H1 (cell line): ENCODE measurements at regions not wholly inside any gene's neighbourhood (a gene's known extent, or its start where the extent isn't known, plus 50 kb on each side); places are given as distances from the start of the nearest gene placed in this dataset.

Source experiments
- CTCF ChIA-PET: fragments of 300-600 bp; sonication (Branson Sonifier 250); formaldehyde crosslinking; loops from one replicate; lab custom pipeline; 2021; ENCODE audit not compliant: partially characterized antibody; lab: Charles Lee
- POLR2A ChIA-PET: fragments of 300-600 bp; sonication (Branson Sonifier 250); formaldehyde crosslinking; loops from one replicate; lab custom pipeline; 2021; ENCODE audit warnings: inconsistent platforms; ENCODE audit not compliant: partially characterized antibody; lab: Charles Lee
- DNase-seq, 2 experiments: peaks; one replicate each; pipeline versions ENCODE4 v3.0.0 to v3.0.0-alpha.2; 2010 to 2022; ENCODE audit warnings: low spot score in 2 of 2, low read depth in 1 of 2, mixed read lengths in 1 of 2
- FAIRE-seq: peaks from 2 replicates; lab custom pipeline; 2011; peaks lifted over from hg19 to GRCh38; lab: Jason Lieb, UNC
- H2AFZ ChIP-seq: 2 replicates; pipeline ENCODE4 v1.8.1; 2012; ENCODE audit warnings: low read length, inconsistent platforms
- H2AK5ac ChIP-seq: 2 replicates; pipeline ENCODE4 v1.6.1; 2013; ENCODE audit warnings: low read depth, low read length
- H2BK120ac ChIP-seq: replicated peaks from 2 replicates; pipeline ENCODE3; 2013; ENCODE audit warnings: low read depth, low read length, inconsistent platforms
- H2BK12ac ChIP-seq: 2 replicates; pipeline ENCODE4 v1.6.1; 2013; ENCODE audit warnings: low read depth, low read length
- H2BK15ac ChIP-seq: 2 replicates; pipeline ENCODE4 v1.6.1; 2013; ENCODE audit warnings: low read length
- H2BK20ac ChIP-seq: 2 replicates; pipeline ENCODE4 v1.6.1; 2013; ENCODE audit warnings: low read length
- H2BK5ac ChIP-seq: 2 replicates; pipeline ENCODE4 v1.6.1; 2013; ENCODE audit warnings: low read depth, low read length
- H3K14ac ChIP-seq: 2 replicates; pipeline ENCODE4 v1.6.1; 2013; ENCODE audit warnings: inconsistent platforms; ENCODE audit not compliant: insufficient read length
- H3K18ac ChIP-seq: 2 replicates; pipeline ENCODE4 v1.6.1; 2013; ENCODE audit warnings: low read length; ENCODE audit errors: extremely low read depth
- H3K23ac ChIP-seq: 2 replicates; pipeline ENCODE4 v1.6.1; 2013; ENCODE audit warnings: inconsistent platforms; ENCODE audit not compliant: insufficient read length
- H3K23me2 ChIP-seq: 2 replicates; pipeline ENCODE4 v1.6.1; 2013; ENCODE audit warnings: low read depth, low read length
- H3K27ac ChIP-seq: 2 replicates; pipeline ENCODE4 v1.6.1; 2011; ENCODE audit warnings: low read depth, low read length, inconsistent platforms
- H3K27me3 ChIP-seq, 4 experiments: replicated peaks in 1 of 4; 1 replicate in 1 of 4; 2 replicates in 3 of 4; pipeline versions ENCODE4 v1.6.1 to v1.8.1; 2011 to 2013; ENCODE audit warnings: low read length in 3 of 4, mild to moderate bottlenecking in 3 of 4, inconsistent platforms in 2 of 4, mixed read lengths in 2 of 4, moderate library complexity in 1 of 4; ENCODE audit not compliant: control insufficient read depth in 3 of 4, insufficient read depth in 3 of 4; ENCODE audit errors: extremely low read depth in 1 of 4
- H3K36me3 ChIP-seq, 4 experiments: 2 replicates each; pipeline versions ENCODE4 v1.6.1 to v1.8.1; 2011 to 2013; ENCODE audit warnings: mild to moderate bottlenecking in 4 of 4, low read length in 3 of 4, moderate library complexity in 2 of 4, control low read depth in 1 of 4, inconsistent platforms in 1 of 4; ENCODE audit not compliant: insufficient read depth in 4 of 4, control insufficient read depth in 2 of 4
- H3K4ac ChIP-seq: replicated peaks from 2 replicates; pipeline ENCODE3; 2013; ENCODE audit warnings: low read length, low read depth, mixed read lengths, inconsistent platforms; ENCODE audit not compliant: insufficient read length
- H3K4me1 ChIP-seq, 4 experiments: replicated peaks in 1 of 4; 1 replicate in 1 of 4; 2 replicates in 3 of 4; pipeline versions ENCODE4 v1.6.1 to v1.8.1; 2011 to 2013; ENCODE audit warnings: low read length in 3 of 4, inconsistent platforms in 2 of 4, mixed read lengths in 1 of 4; ENCODE audit not compliant: insufficient read depth in 4 of 4, control insufficient read depth in 3 of 4
- H3K4me2 ChIP-seq, 2 experiments: 2 replicates each; pipeline versions ENCODE4 v1.6.1 to v1.8.1; 2011 to 2013; ENCODE audit warnings: low read depth in 2 of 2, low read length in 2 of 2, control low read depth in 1 of 2, inconsistent platforms in 1 of 2, mild to moderate bottlenecking in 1 of 2; ENCODE audit not compliant: insufficient read depth in 1 of 2
- H3K4me3 ChIP-seq, 4 experiments: fragments of 200-600, 300-600 bp in 1 of 4; sonication (generic), shearing (Covaris generic), sonication (Bioruptor Twin) in 1 of 4; 2 replicates each; pipeline versions ENCODE4 v1.5.1 to v1.8.1; 2011 to 2016; ENCODE audit warnings: low read length in 4 of 4, low read depth in 3 of 4, control low read depth in 2 of 4, inconsistent platforms in 2 of 4, mild to moderate bottlenecking in 2 of 4, mixed read lengths in 1 of 4, moderate library complexity in 1 of 4; ENCODE audit not compliant: insufficient read depth in 2 of 4; ENCODE audit errors: extremely low read depth in 1 of 4
- H3K56ac ChIP-seq: replicated peaks from 2 replicates; pipeline ENCODE3; 2013; ENCODE audit warnings: low read depth, mild to moderate bottlenecking, mixed read lengths, low read length, inconsistent platforms; ENCODE audit not compliant: insufficient read length
- H3K79me1 ChIP-seq: 2 replicates; pipeline ENCODE4 v1.6.1; 2013; ENCODE audit warnings: low read depth, low read length, control low read depth
- H3K79me2 ChIP-seq, 2 experiments: 2 replicates each; pipeline versions ENCODE4 v1.6.1 to v1.8.1; 2012 to 2013; ENCODE audit warnings: low read length in 2 of 2, mild to moderate bottlenecking in 2 of 2, inconsistent platforms in 1 of 2; ENCODE audit not compliant: insufficient read depth in 2 of 2, control insufficient read depth in 1 of 2
- H3K9ac ChIP-seq, 4 experiments: replicated peaks in 1 of 4; 1 replicate in 1 of 4; 2 replicates in 3 of 4; pipeline versions ENCODE4 v1.6.1 to v1.8.1; 2011 to 2013; ENCODE audit warnings: low read depth in 3 of 4, low read length in 3 of 4, control low read depth in 2 of 4, mild to moderate bottlenecking in 2 of 4, moderate library complexity in 2 of 4, inconsistent platforms in 1 of 4; ENCODE audit errors: extremely low read depth in 1 of 4
- H3K9me3 ChIP-seq, 2 experiments: 2 replicates each; pipeline versions ENCODE4 v1.6.1 to v1.8.1; 2012 to 2013; ENCODE audit warnings: mild to moderate bottlenecking in 2 of 2, moderate library complexity in 2 of 2, control low read depth in 1 of 2, inconsistent platforms in 1 of 2, low read depth in 1 of 2, low read length in 1 of 2, mixed read lengths in 1 of 2; ENCODE audit not compliant: insufficient read depth in 2 of 2
- H4K20me1 ChIP-seq, 2 experiments: replicated peaks in 1 of 2; 2 replicates each; pipeline versions ENCODE3 to v1.8.1; 2011 to 2013; ENCODE audit warnings: inconsistent platforms in 2 of 2, low read length in 2 of 2, mild to moderate bottlenecking in 1 of 2; ENCODE audit not compliant: insufficient read depth in 2 of 2, control insufficient read depth in 1 of 2
- H4K5ac ChIP-seq: 2 replicates; pipeline ENCODE4 v1.6.1; 2013; ENCODE audit warnings: low read length, low read depth, mixed read lengths, inconsistent platforms; ENCODE audit not compliant: insufficient read length
- H4K8ac ChIP-seq: 2 replicates; pipeline ENCODE4 v1.8.0; 2013; ENCODE audit warnings: mild to moderate bottlenecking, moderate library complexity, low read length, inconsistent platforms; ENCODE audit not compliant: insufficient read depth; ENCODE audit errors: extremely low read depth
- H4K91ac ChIP-seq: replicated peaks from 2 replicates; pipeline ENCODE3; 2013; ENCODE audit warnings: low read length, mixed read lengths, inconsistent platforms; ENCODE audit not compliant: insufficient read length
- BACH1 ChIP-seq: IDR thresholded peaks from 2 replicates; pipeline ENCODE4 v1.6.1; 2012; ENCODE audit warnings: low read length, improper control_type of control experiment
- NANOG ChIP-seq: IDR thresholded peaks from 2 replicates; pipeline ENCODE4 v1.6.1; 2011; ENCODE audit warnings: low read length, low read depth, mild to moderate bottlenecking, inconsistent platforms; ENCODE audit not compliant: insufficient read depth, poor library complexity, severe bottlenecking
- PHF8 ChIP-seq: fragments of 200-600 bp; sonication (generic); conservative IDR thresholded peaks from 2 replicates; pipeline ENCODE4 v1.7.1; 2012; ENCODE audit warnings: low read depth, mild to moderate bottlenecking, inconsistent platforms, low read length, moderate library complexity
- WGBS, 2 experiments: shearing (Covaris generic) in 1 of 2; methylation state at CpG; one replicate each; pipeline versions ENCODE4 v1.1.6 to v1.1.7; 2013 to 2015; ENCODE audit warnings: low lambda C conversion rate in 2 of 2, mixed read lengths in 2 of 2, inconsistent platforms in 1 of 2, low coverage in 1 of 2, missing lambda C conversion rate in 1 of 2; ENCODE audit not compliant: insufficient replicate concordance in 2 of 2, insufficient coverage in 1 of 2, insufficient read length in 1 of 2; ENCODE audit errors: extremely low coverage in 1 of 2, missing lambda C conversion rate in 1 of 2; 5-methylcytosine and 5-hydroxymethylcytosine counted together

DNA sequence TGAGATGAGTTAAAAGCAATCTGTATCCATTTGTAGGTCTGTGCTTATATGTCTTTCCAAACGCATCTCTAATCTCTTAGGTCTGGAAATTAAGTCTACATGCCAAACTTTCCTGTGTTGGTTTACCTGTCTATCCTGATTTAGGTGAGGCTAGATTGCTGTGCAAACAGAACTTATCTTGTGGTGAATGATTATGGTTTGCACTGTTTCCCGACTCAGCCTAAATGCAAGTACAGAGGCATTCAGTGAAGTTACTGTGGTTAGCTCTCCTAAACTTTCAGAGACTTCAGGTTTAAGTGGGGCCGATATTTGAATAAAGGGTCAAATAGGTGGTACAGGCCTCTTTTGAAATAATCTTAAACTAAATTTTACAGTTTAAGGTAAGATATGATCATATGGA, 103.5 kb downstream of the ICOS start:
- Histone ChIP-seq H2AK5ac (no peak overlapping the region), H3K4me3 (no peak overlapping the region), H2BK12ac (no peak overlapping the region), H2BK120ac (no peak overlapping the region), H3K4ac (no peak overlapping the region), H3K79me1 (no peaks in the 10 kb centered on the region), H4K91ac (no peak overlapping the region), H3K23me2 (no peaks in the 10 kb centered on the region), H3K27me3 (no peaks in the 10 kb centered on the region), H2BK5ac (no peak overlapping the region), H3K79me2 (no peaks in the 10 kb centered on the region), H3K56ac (no peak overlapping the region), H3K14ac (no peak overlapping the region), H3K4me1 (no peaks in the 10 kb centered on the region), H3K9me3 (peaks cover 9% of the 10 kb centered on the region in 2 experiments; a peak in 3 of 4 replicates), H4K8ac (no peak overlapping the region), H3K4me2 (no peak overlapping the region), H2BK20ac (no peak overlapping the region), H3K27ac (no peak overlapping the region), H4K5ac (no peak overlapping the region), H3K23ac (no peak overlapping the region), H2BK15ac (no peak overlapping the region), H3K9ac (no peak overlapping the region), H3K18ac (no peak overlapping the region), H4K20me1 (no peaks in the 10 kb centered on the region), H2AFZ (no peak overlapping the region; the same call in 1 of the 2 replicates), H3K36me3 (no peaks in the 10 kb centered on the region)
- FAIRE-seq (no peak), DNase-seq (no peak)
- WGBS, 2 experiments, result 85% methylated on average over 3 of the region's 3 CpGs; no CpG with 5 or more reads in 1 of the 2 experiments
- CTCF ChIA-PET, result interaction anchor here (1.1 to 3.9 kb wide), 2 partner anchors 11 to 17 kb away, joined by 3 to 23 read pairs; no protein-coding TSS in a partner anchor
- POLR2A ChIA-PET, result no interaction called here
- no peak for TF ChIP-seq BACH1
- TF ChIP-seq NANOG, result no peak
- no peak for TF ChIP-seq PHF8
